ENCODE measurements at regions not wholly inside any gene's neighbourhood (a gene's known extent, or its start where the extent isn't known, plus 50 kb on each side); places are given as distances from the start of the nearest gene placed in this dataset.
A peak's percentile ranks its signal among the peaks of the same experiment; 100 is the strongest.

- Histone ChIP-seq H3K36me3 (ENCODE audit: control insufficient read depth, insufficient read depth, low read length) (no peaks in the 10 kb centered on the region), H3K27me3 (ENCODE audit: control insufficient read depth, insufficient read depth, low read length) (no peaks in the 10 kb centered on the region), H3K4me3 (ENCODE audit: low read depth, low read length) (no peak overlapping the region)
- POLR2A ChIA-PET: no interaction called here
- TF ChIP-seq CTCF (IDR thresholded peaks at IDR 0.05; ENCODE audit: insufficient read depth, low read depth, low read length): no peak
- DNase-seq (ENCODE audit: low read depth): no peak
- CTCF ChIA-PET: no interaction called here
Measured at GRCh38 chr17:73765824-73766563, 121.7 kb upstream of the SDK2 start.

- Histone ChIP-seq H3K4me3 (ENCODE audit: low read depth, low read length) (no peak overlapping the region), H3K27me3 (ENCODE audit: control insufficient read depth, insufficient read depth, low read length) (no peaks in the 10 kb centered on the region), H3K36me3 (ENCODE audit: control insufficient read depth, insufficient read depth, low read length) (no peaks in the 10 kb centered on the region)
- TF ChIP-seq CTCF (IDR thresholded peaks at IDR 0.05; ENCODE audit: insufficient read depth, low read depth, low read length): no peak
- no peak for DNase-seq (ENCODE audit: low read depth)
- CTCF ChIA-PET: no interaction called here
- POLR2A ChIA-PET: no interaction called here
Measured at GRCh38 chr17:73767696-73768095, 123.5 kb upstream of the SDK2 start.

GRCh38 chr17:73768691-73769090, 124.4 kb upstream of the SDK2 start:
- Histone ChIP-seq H3K27me3 (ENCODE audit: control insufficient read depth, insufficient read depth, low read length) (no peaks in the 10 kb centered on the region), H3K36me3 (ENCODE audit: control insufficient read depth, insufficient read depth, low read length) (no peaks in the 10 kb centered on the region), H3K4me3 (ENCODE audit: low read depth, low read length) (no peak overlapping the region)
- TF ChIP-seq CTCF (IDR thresholded peaks at IDR 0.05; ENCODE audit: insufficient read depth, low read depth, low read length): no peak
- CTCF ChIA-PET: no interaction called here
- POLR2A ChIA-PET: no interaction called here
- DNase-seq (ENCODE audit: low read depth): no peak

- no peak for TF ChIP-seq CTCF (IDR thresholded peaks at IDR 0.05; ENCODE audit: insufficient read depth, low read depth, low read length)
- Histone ChIP-seq H3K4me3 (ENCODE audit: low read depth, low read length) (no peak overlapping the region), H3K27me3 (ENCODE audit: control insufficient read depth, insufficient read depth, low read length) (no peaks in the 10 kb centered on the region), H3K36me3 (ENCODE audit: control insufficient read depth, insufficient read depth, low read length) (no peaks in the 10 kb centered on the region)
- ChIA-PET CTCF (no interaction called here), POLR2A (no interaction called here)
- DNase-seq (ENCODE audit: low read depth): no peak
Measured at GRCh38 chr17:73769479-73769878, 125.2 kb upstream of the SDK2 start.

GRCh38 chr17:73770115-73770848, 126.0 kb upstream of the SDK2 start:
- H3K4me3 ChIP-seq (ENCODE audit: low read depth, low read length): no peak overlapping the region
- H3K27me3 ChIP-seq (ENCODE audit: control insufficient read depth, insufficient read depth, low read length): no peaks in the 10 kb centered on the region
- POLR2A ChIA-PET: no interaction called here
- H3K36me3 ChIP-seq (ENCODE audit: control insufficient read depth, insufficient read depth, low read length): no peaks in the 10 kb centered on the region
- peak; percentile 46 for DNase-seq (ENCODE audit: low read depth)
- CTCF ChIA-PET: no interaction called here
- TF ChIP-seq CTCF (IDR thresholded peaks at IDR 0.05; ENCODE audit: insufficient read depth, low read depth, low read length): no peak
